BE2C (cell line): ENCODE measurements at regions not wholly inside any gene's neighbourhood (a gene's known extent, or its start where the extent isn't known, plus 50 kb on each side); places are given as distances from the start of the nearest gene placed in this dataset.

Experiments used
- DNase-seq: peaks from one replicate; pipeline ENCODE4 v3.0.0-alpha.2; 2020
- H3K27me3 ChIP-seq: fragments of 250-450 bp; sonication (Bioruptor Pico); 2 replicates; pipeline ENCODE4 v1.5.1; 2020; ENCODE audit warnings: mild to moderate bottlenecking
- H3K36me3 ChIP-seq: fragments of 250-450 bp; sonication (Bioruptor Pico); 2 replicates; pipeline ENCODE4 v1.5.1; 2020; ENCODE audit warnings: mild to moderate bottlenecking
- H3K4me1 ChIP-seq: fragments of 250-450 bp; sonication (Bioruptor Pico); 2 replicates; pipeline ENCODE4 v1.5.1; 2020
- H3K4me3 ChIP-seq: 2 replicates; pipeline ENCODE4 v1.5.1; 2011; ENCODE audit warnings: low read depth, low read length
- H3K9me3 ChIP-seq: fragments of 250-450 bp; sonication (Bioruptor Pico); 2 replicates; pipeline ENCODE4 v1.5.1; 2020
- CTCF ChIP-seq: IDR thresholded peaks from 2 replicates; pipeline ENCODE4 v1.5.1; 2012; ENCODE audit warnings: mild to moderate bottlenecking, low read depth, low read length

- H3K9me3 ChIP-seq = no peaks in the 10 kb centered on the region
- H3K36me3 ChIP-seq = no peaks in the 10 kb centered on the region
- H3K4me3 ChIP-seq = no peak overlapping the region
- no peaks in the 10 kb centered on the region for H3K27me3 ChIP-seq
- DNase-seq = no peak
- peaks cover 14% of the 10 kb centered on the region for H3K4me1 ChIP-seq
- TF ChIP-seq CTCF = no peak
Measured at GRCh38 chr13:30116379-30116778, 191.0 kb downstream of the KATNAL1 start.

GRCh38 chr13:30115257-30115600 is 192.1 kb downstream of the KATNAL1 start:
- no peak for DNase-seq
- Histone ChIP-seq H3K36me3 (no peaks in the 10 kb centered on the region), H3K9me3 (no peaks in the 10 kb centered on the region), H3K4me1 (peaks cover 14% of the 10 kb centered on the region), H3K27me3 (no peaks in the 10 kb centered on the region), H3K4me3 (peak overlapping the region; percentile 53)
- TF ChIP-seq CTCF = no peak

- no peaks in the 10 kb centered on the region for H3K27me3 ChIP-seq
- peak; percentile 93 for DNase-seq
- TF ChIP-seq CTCF = peak; percentile 91
- H3K9me3 ChIP-seq = no peaks in the 10 kb centered on the region
- no peaks in the 10 kb centered on the region for H3K36me3 ChIP-seq
- peaks cover 14% of the 10 kb centered on the region for H3K4me1 ChIP-seq
- H3K4me3 ChIP-seq = peak overlapping the region; percentile 53
Measured at GRCh38 chr13:30114571-30115256, 192.6 kb downstream of the KATNAL1 start.

GRCh38 chr13:30113983-30114570 is 193.3 kb downstream of the KATNAL1 start:
- H3K4me1 ChIP-seq = peaks cover 14% of the 10 kb centered on the region
- no peaks in the 10 kb centered on the region for H3K9me3 ChIP-seq
- no peaks in the 10 kb centered on the region for H3K36me3 ChIP-seq
- H3K27me3 ChIP-seq = no peaks in the 10 kb centered on the region
- peak overlapping the region; percentile 53 for H3K4me3 ChIP-seq
- no peak for DNase-seq
- no peak for TF ChIP-seq CTCF

- no peak for TF ChIP-seq CTCF
- DNase-seq = no peak
- H3K9me3 ChIP-seq = no peaks in the 10 kb centered on the region
- H3K27me3 ChIP-seq = no peaks in the 10 kb centered on the region
- H3K4me3 ChIP-seq = no peak overlapping the region
- peaks cover 14% of the 10 kb centered on the region for H3K4me1 ChIP-seq
- no peaks in the 10 kb centered on the region for H3K36me3 ChIP-seq
Measured at GRCh38 chr13:30113551-30113950, 193.8 kb downstream of the KATNAL1 start.
